OCI-LY7 (cell line): ENCODE measurements at regions not wholly inside any gene's neighbourhood (a gene's known extent, or its start where the extent isn't known, plus 50 kb on each side); places are given as distances from the start of the nearest gene placed in this dataset.

Experiments used
- BruUV-seq: library from RNA; stranded (reverse); fragments of 400-500 nt; replicated peaks from 2 replicates; lab custom pipeline; 2021; lab: Mats Ljungman, UMichigan
- CTCF ChIA-PET: fragments of 300-600 bp; sonication (Branson Sonifier 250); formaldehyde crosslinking; loops from one replicate; lab custom pipeline; 2022; ENCODE audit warnings: antibody characterized with exemption; ENCODE audit not compliant: unreplicated experiment; lab: Charles Lee
- POLR2A ChIA-PET: fragments of 300-600 bp; sonication (Branson Sonifier 250); formaldehyde crosslinking; loops from one replicate; lab custom pipeline; 2022; ENCODE audit warnings: antibody characterized with exemption; lab: Charles Lee
- DNase-seq: peaks from one replicate; pipeline ENCODE4 v3.0.0-alpha.2; 2015; ENCODE audit warnings: low spot score
- H2AFZ ChIP-seq: fragments of 200-600 bp; sonication (generic), shearing (Covaris generic); 2 replicates; pipeline ENCODE4 v1.6.1; 2014; ENCODE audit warnings: mild to moderate bottlenecking, antibody characterized with exemption, low read length, moderate library complexity
- H3K27ac ChIP-seq: fragments of 200-600 bp; sonication (generic); 2 replicates; pipeline ENCODE4 v1.5.1; 2014; ENCODE audit warnings: mixed run types, low read depth, mild to moderate bottlenecking, moderate library complexity, low read length, inconsistent platforms; ENCODE audit not compliant: poor library complexity, severe bottlenecking
- H3K36me3 ChIP-seq: fragments of 200-600 bp; sonication (generic); 2 replicates; pipeline ENCODE4 v1.6.1; 2014; ENCODE audit warnings: mild to moderate bottlenecking, antibody characterized with exemption, low read length, moderate library complexity, mixed read lengths; ENCODE audit not compliant: insufficient read depth
- H3K4me1 ChIP-seq: fragments of 200-600 bp; sonication (generic); 2 replicates; pipeline ENCODE4 v1.5.1; 2014; ENCODE audit warnings: mild to moderate bottlenecking, low read length; ENCODE audit not compliant: insufficient read depth, poor library complexity, severe bottlenecking
- H3K4me2 ChIP-seq: fragments of 200-600 bp; sonication (generic); 2 replicates; pipeline ENCODE4 v1.6.1; 2014; ENCODE audit warnings: mild to moderate bottlenecking, low read length
- H3K4me3 ChIP-seq: fragments of 200-600 bp; sonication (generic); 2 replicates; pipeline ENCODE4 v1.5.1; 2014; ENCODE audit warnings: mild to moderate bottlenecking, low read depth, low read length; ENCODE audit not compliant: poor library complexity, severe bottlenecking
- H3K79me2 ChIP-seq: fragments of 200-600 bp; sonication (generic); 2 replicates; pipeline ENCODE4 v1.6.1; 2016; ENCODE audit warnings: low read depth, mild to moderate bottlenecking, low read length, moderate library complexity, mixed read lengths; ENCODE audit not compliant: insufficient read depth
- H3K9me2 ChIP-seq: fragments of 200-600 bp; sonication (generic); 2 replicates; pipeline ENCODE4 v1.6.1; 2016; ENCODE audit warnings: mild to moderate bottlenecking, low read length, mixed read lengths; ENCODE audit not compliant: insufficient read depth
- H3K9me3 ChIP-seq: fragments of 200-600 bp; sonication (generic); 2 replicates; pipeline ENCODE4 v1.6.1; 2014; ENCODE audit warnings: mild to moderate bottlenecking, mixed run types, low read length, mixed read lengths
- H4K20me1 ChIP-seq: fragments of 200-600 bp; sonication (generic); 2 replicates; pipeline ENCODE4 v1.6.1; 2014; ENCODE audit warnings: mild to moderate bottlenecking, antibody characterized with exemption, low read length, moderate library complexity, mixed read lengths; ENCODE audit not compliant: insufficient read depth
- CTCF ChIP-seq: fragments of 200-600 bp; sonication (generic); conservative IDR thresholded peaks from 2 replicates; pipeline ENCODE4 v1.5.1; 2014; ENCODE audit warnings: mild to moderate bottlenecking, antibody characterized with exemption, low read length, moderate library complexity, mixed read lengths
- EZH2phosphoT487 ChIP-seq: fragments of 200-600 bp; sonication (generic); IDR thresholded peaks from 2 replicates; pipeline ENCODE4 v1.6.1; 2018; ENCODE audit warnings: low read depth, borderline replicate concordance, mild to moderate bottlenecking, mixed run types, antibody characterized with exemption, low read length, moderate library complexity, mixed read lengths
- intact Hi-C: fragments of 100-400 bp; cut with micrococcal nuclease; formaldehyde crosslinking; loops from one replicate; pipeline ENCODE4 v1.10.0; 2022; ENCODE audit not compliant: unreplicated experiment

- intact Hi-C loops = loop anchor here (10.0 kb wide), 1 partner anchor 253 kb away; no protein-coding TSS in a partner anchor
- no peaks in the 10 kb centered on the region for H3K4me1 ChIP-seq
- TF ChIP-seq CTCF (no peak), EZH2phosphoT487 (no peak)
- H3K79me2 ChIP-seq = no peaks in the 10 kb centered on the region
- no peaks in the 10 kb centered on the region for H3K36me3 ChIP-seq
- no peak overlapping the region for H3K4me3 ChIP-seq
- ChIA-PET CTCF (no interaction called here), POLR2A (no interaction called here)
- no peaks in the 10 kb centered on the region for H3K9me3 ChIP-seq
- no peaks in the 10 kb centered on the region for H3K9me2 ChIP-seq
- H4K20me1 ChIP-seq = no peaks in the 10 kb centered on the region
- no TSS peak for BruUV-seq
- DNase-seq = no peak
- no peak overlapping the region for H2AFZ ChIP-seq
- no peak overlapping the region for H3K4me2 ChIP-seq
- no peak overlapping the region for H3K27ac ChIP-seq
Observed at GRCh38 chr11:69941546-69942332, 122.5 kb upstream of the FGF3 start.

GRCh38 chr11:69942333-69942820 is 123.2 kb upstream of the FGF3 start:
- no peak overlapping the region for H3K27ac ChIP-seq
- TF ChIP-seq EZH2phosphoT487 (no peak), CTCF (no peak)
- no peak overlapping the region for H3K4me2 ChIP-seq
- no peaks in the 10 kb centered on the region for H3K36me3 ChIP-seq
- H3K4me3 ChIP-seq = no peak overlapping the region
- H3K9me3 ChIP-seq = no peaks in the 10 kb centered on the region
- no peaks in the 10 kb centered on the region for H3K4me1 ChIP-seq
- no TSS peak for BruUV-seq
- ChIA-PET CTCF (no interaction called here), POLR2A (no interaction called here)
- intact Hi-C loops = loop anchor here (10.0 kb wide), 1 partner anchor 252 kb away; no protein-coding TSS in a partner anchor
- H2AFZ ChIP-seq = no peak overlapping the region
- no peak for DNase-seq
- H3K79me2 ChIP-seq = no peaks in the 10 kb centered on the region
- no peaks in the 10 kb centered on the region for H4K20me1 ChIP-seq
- H3K9me2 ChIP-seq = no peaks in the 10 kb centered on the region

- Histone ChIP-seq H3K4me1 (no peaks in the 10 kb centered on the region), H3K9me2 (no peaks in the 10 kb centered on the region), H3K4me2 (no peak overlapping the region), H3K9me3 (no peaks in the 10 kb centered on the region), H3K27ac (no peak overlapping the region), H4K20me1 (no peaks in the 10 kb centered on the region), H3K4me3 (no peak overlapping the region), H3K36me3 (no peaks in the 10 kb centered on the region), H3K79me2 (no peaks in the 10 kb centered on the region), H2AFZ (no peak overlapping the region)
- ChIA-PET POLR2A (no interaction called here), CTCF (no interaction called here)
- TF ChIP-seq CTCF (no peak), EZH2phosphoT487 (no peak)
- intact Hi-C loops = loop anchor here (10.0 kb wide), 1 partner anchor 252 kb away; no protein-coding TSS in a partner anchor
- no peak for DNase-seq
- BruUV-seq = no TSS peak
Observed at GRCh38 chr11:69943066-69943465, 123.8 kb upstream of the FGF3 start.
